HuH-7 (cell line): ENCODE measurements at regions not wholly inside any gene's neighbourhood (a gene's known extent, or its start where the extent isn't known, plus 50 kb on each side); places are given as distances from the start of the nearest gene placed in this dataset.
"Not testable (repeated sequence)": the region's sequence is repeated elsewhere in the genome, so short reads cannot be mapped to it uniquely, and the experiment has no call there.

ENCODE experiments used
- DNase-seq: peaks from one replicate; pipeline ENCODE4 v3.0.0; 2011; ENCODE audit warnings: low spot score

DNA sequence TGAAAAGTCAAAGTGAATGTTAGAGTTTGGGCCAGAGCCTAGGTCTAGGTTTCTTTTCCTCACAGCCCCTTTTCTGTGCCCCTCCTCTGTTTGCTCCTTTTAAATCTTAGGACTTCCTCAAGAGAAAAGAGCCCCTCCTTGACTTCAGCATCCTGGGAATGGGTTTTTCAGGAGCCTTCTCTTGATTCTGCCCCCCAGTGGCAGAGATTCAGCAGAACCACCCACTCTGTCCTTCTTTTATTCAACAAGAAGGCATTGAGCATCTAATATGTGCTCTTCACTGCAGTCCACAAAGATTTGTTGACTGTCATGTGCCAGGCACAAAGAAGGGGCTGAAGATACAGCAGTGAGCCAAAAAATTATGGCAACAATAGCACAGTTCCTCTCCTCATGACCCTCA lies 270.8 kb upstream of the CDH5 start:
- no peak for DNase-seq

DNA sequence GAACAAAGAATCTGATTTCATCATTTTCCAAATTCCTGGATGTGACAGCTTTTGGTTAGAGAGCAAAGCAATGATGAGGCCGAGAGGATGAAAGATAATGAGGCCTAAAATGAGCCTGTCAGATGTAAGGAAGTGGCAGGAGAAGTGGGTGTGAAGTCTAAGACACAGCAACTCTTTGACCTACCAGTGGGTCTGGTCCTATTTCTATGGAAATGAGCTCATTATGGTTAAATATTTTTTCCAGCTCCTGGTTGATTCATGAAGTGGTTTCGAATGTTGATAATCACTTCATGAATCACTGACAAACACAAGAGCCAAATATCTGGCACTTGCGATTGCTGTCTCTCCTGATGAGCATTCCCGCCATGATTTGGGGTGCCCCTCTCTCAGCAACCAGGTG lies 273.3 kb upstream of the CDH5 start:
- no peak for DNase-seq

DNA sequence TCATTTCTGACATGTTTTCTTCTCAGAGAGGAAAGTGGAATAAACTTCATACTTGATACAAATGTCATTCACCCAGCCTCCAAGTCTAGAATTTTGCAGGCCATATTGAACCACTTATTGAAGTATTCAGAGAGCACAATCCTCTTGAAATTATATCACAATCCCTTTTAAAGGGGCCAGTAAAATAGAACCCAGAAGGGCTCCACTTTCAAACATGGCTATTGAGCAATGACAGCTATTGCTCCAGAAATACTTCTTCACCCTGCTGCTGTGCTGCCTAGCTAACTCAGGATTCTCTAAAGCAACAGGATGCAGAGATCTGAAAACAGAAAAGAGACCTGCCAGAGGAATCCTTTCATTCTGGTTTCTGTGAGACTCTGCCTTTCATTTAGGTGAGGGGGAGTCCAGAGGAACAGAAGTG lies 275.0 kb upstream of the CDH5 start:
- no peak for DNase-seq

DNA sequence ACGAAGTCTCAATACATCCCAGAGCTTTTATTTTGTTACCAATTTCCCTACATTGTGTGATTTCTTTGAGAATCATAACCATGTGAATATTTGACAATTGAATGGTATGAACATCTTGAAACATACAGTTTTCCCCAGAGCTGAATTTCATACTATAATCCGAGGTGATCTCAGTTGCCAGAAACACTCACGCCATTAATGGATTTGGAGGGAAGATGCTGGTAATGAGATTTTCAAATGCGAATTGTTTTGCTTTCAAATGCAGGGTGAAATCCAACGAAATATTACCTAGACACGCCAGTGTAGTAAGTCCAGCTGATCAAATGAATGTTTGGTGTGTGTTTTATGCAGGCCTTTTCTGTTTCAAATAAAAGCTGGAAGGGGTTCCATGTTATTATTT lies 277.8 kb upstream of the CDH5 start:
- no peak for DNase-seq

DNA sequence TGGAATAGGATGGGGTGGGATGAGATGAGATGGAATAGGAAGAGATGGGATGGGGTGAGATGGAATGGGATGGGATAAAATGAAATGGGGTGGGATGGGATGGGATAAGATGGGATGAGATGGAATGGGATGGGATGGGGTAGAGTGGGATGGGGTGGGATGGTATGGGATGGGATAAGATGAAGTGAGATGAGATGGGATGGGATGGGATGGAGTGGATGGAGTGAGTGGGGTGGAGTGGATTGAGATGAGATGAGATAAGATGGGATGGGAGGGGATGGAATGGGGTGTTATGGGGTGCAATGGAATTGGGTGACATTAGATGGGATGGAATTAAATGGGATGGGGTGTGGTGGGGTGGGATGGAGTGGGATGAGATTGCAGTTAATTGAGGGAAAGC lies 279.2 kb upstream of the CDH5 start:
- no peak for DNase-seq

DNA sequence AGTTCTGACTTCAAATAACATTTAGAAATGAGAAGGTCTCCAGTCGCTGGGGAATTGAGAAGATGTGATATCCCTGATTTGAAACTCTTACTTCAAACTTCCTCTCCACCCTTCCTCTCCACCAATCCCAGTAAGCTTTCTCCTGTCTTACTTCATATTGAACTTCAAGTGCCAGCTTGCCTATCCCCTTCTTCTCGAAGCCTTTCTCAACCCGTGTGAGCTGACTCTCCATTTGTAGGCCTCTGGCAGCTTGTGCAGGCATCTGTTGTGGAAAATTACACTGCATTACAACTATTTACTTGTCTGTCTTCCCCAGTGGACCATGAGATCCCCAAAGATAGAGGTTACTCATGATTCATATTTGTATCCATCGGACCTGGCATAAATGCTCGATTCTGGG lies 280.8 kb upstream of the CDH5 start:
- DNase-seq: no peak

DNA sequence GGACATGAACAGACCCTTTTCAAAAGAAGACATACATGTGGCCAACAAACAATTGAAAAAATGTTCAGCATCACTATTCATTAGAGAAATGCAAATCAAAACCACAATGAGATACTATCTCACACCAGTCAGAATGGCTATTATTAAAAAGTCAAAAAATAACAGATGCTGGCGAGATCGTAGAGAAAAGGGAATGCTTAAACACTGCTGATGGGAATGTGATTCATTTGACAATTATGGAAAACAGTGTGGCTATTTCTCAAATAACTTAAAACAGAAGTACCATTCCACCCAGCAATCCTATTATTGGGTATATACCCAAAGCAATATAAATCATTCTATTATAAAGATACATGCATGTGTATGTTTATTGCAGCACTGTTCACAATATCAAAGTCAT lies 281.8 kb upstream of the CDH5 start:
- DNase-seq: not testable (repeated sequence)

DNA sequence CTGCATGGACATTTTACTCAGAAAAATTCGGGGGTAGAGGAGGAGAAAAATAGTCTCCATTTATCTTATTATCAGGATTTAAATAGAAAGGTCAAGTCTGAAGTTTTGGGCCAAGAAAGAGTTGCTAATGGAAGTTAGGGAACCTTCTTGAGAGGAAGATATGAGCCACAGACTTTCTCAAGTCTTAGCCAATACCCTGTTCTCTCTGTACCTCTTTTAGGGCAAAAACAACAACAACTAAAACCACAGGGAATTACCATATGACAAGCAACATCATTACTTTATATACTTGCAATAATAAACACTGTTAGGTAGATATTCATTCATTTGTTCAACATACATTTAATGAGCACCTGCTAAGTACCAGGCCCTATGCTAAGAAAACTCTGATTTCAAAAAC lies 282.2 kb upstream of the CDH5 start:
- DNase-seq: no peak

DNA sequence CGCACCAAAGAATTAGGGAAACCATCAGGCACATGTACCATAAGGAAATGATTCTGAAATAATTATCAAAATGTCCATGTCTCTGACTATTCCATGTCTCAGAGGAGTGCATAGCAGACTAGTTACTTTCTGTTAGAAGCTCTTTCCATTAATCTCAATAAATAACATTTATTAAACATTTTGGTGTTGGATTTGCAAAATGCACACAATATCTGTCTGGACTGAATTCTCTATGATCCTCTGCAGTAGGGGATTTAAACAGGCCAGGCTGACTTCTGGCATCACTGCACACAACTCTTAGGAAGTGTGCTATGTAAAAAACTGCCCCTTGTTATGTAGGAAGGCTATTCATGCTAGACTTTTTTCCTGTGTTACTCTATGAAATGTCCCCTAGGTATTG lies 283.3 kb upstream of the CDH5 start:
- DNase-seq: no peak

DNA sequence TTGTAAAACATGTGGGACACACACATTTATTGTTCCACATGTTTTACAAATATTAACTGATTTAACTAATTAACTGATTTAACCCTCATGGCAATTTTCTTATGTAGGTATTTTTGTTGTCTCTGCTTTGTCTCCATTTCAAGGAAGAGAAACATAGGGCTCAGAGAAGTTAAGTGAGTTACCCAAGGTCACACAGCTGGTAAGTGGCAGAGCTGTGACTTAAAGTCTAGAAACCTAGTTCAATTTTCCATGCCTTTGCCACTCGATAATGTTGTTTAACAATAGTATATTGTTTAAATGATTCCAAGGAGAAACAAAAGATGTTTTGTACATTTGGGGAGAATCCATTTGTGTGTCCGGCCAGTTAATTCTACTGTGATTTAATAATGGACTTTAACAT lies 284.1 kb upstream of the CDH5 start:
- DNase-seq: no peak

DNA sequence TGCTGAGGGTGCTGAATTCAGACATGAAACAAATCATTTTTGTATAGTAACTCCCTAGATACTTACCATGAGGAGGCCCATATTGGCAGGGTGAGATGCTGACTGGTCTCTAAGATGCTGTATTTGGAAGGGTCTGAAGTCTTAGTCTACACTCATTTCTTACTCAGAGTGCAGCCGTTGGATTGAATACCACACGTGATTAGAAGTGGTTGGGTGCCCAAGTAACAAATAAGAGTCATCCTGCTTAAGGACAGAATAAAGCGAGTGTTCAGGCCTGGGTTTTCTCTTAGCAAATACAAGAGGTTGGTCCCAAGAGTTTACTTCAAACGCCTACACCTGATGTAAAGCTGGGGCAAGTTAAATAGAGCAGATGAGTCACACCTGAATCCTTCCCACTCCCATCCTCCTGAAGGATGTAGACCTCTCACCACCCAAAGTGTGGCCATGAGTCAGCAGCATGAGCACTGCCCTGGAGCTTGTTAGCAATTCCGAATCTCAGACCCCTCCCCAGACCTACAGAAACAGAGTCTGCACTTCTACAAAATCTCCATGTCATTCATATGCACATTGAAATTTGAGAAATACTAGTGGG lies 284.6 kb upstream of the CDH5 start:
- no peak for DNase-seq

DNA sequence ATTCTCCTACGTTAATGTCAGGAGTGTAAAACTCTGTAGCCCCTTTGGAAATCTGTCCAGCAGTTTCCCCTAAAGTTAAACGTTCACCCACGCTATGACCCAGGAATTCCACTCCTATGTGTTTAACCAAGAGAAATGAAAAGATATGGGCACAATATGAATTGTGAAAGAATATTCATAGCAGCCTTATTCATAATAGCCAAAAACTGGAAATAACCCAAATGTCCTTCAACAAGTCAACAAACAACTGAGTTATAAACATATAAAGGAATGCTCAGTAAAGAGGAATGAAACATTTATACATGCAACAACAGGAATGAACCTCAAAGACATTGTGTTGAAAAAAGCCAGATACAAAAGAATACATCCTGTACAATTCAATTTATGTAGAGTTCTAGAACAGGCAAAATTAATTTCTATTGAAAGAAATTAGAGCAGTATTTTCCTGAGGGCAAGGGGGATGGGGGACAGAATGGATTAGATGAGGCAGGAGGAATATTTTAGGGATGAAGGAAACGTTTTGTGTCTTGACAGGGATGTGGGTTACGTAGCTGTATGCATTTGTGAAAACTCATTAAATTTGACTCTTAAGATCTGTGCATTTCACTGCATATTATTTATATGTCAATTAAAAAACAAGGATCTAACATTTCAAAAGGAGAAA lies 286.7 kb upstream of the CDH5 start:
- no peak for DNase-seq

DNA sequence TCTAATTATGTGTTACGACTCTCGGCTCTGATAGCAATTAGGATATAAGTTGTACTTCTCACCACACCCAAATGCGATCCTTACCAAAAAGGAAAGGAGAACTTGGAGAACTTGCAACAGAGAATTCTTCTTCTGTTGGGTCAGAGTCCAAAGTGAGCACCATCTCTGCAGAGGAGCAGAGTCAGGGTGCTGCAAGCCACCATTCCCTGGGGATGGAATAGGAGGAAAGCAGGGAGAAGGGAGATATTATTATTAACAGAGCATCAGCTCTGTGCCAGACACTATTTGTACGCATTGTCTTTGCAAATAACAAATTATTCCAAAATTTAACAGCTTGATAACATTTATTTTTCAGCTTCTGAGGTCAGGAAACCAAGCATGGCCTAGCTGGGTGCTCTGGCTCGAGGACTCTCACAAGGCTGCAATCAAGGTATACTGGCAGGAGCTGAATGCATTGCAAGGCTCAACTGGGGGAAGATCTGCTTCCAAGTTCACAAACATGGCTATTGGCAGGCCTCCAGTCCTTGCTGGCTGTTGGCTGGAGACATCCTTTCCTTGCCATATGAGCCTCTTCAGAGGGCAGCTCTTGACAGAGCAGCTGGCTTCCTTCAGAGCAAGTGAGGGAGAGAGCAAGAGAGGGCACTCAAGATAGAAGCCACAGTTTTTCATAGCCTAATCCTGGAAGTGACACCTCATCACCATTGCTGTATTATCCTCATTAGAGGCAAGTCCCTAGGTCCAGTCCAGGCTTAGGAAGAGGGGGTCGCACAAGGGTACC lies 296.2 kb upstream of the CDH5 start:
- DNase-seq: no peak

DNA sequence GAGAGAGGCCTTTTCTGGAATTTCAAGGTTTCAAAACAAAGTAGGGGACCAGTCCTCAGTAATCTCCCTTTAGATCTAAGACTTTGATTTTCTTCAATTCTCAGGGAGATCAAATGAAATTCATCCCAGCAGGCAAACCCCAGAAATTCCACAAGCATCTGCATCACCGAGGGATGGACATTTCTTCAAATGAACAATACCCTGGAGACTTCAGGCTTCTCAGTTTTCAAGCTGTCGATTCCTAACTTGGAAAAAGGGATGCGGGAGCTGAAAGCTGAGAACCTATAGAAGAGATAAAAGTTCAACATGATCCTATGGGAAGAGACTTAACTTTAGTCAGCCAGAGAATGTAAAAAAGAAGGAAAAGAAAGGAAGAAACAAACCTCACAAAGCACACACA lies 296.9 kb upstream of the CDH5 start:
- no peak for DNase-seq

DNA sequence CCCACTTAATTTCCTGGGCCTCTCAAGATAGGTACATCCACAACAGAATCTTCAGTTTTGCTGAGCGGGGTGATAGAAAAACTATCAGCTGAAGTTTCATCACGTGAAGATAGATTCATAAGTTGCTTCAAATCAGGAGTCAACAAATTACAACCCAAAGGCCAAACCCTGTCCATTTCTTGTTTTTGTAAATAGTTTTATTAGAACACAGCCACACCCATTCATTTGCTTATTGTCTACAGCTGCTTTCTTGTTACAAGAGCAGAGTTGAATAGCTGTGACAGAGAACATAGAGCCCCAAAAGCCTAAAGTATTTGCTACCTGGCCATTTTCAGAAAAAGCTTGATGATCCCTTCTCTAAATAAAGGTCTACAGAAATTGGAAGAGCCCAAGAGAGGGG lies 300.1 kb upstream of the CDH5 start:
- DNase-seq: no peak

DNA sequence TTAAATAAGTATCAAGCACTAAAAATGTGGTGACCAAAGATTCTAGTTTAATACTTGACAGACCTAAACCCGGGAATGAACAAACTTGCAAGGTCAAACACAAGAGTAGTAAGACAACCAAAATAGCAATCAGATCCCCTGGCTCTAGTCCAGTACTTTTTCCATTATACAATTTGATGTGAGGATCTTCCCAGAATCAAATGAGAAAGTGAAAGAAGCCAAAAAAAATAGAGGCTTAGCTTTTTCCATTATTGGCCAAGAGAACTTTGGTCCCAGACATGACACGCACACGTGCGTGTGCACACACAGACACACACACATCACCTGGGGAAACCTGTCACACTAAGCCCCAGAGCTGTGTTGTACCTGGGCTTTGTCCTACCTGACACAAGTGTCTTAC lies 300.6 kb upstream of the CDH5 start:
- DNase-seq: no peak

DNA sequence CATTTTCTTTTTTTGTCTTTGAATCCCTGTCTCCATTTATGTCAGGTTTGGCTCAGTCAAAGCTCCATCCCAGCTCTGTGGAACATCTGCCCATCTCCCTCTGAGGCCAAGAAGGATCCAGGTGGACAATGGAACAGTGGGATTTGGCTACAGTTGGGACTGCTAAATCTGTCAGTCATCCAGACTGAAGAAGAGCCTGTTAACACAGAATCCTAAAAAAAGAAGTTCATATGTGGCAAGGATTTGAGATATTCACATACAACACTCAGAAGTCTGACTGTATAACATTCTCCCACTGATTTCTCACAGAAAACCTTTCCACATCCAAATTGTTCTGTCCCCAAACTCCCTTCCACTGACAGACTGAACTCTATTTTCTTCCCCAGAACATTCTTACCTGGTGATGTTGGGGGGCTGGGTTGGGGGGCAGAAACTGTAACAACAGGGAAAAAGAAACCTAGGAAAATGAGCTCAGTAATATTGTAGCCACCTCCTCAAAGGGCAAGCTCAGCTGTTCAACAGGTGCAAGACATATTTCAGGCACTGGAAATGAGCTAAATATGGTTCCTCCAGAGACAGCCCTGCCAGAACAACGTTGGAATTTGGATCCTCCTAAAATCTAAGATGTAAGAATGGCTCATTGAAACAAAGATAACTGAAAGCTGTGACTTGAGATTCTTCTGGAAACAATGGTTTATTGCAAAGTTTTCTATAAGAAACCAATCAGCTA lies 301.5 kb upstream of the CDH5 start:
- DNase-seq: no peak

DNA sequence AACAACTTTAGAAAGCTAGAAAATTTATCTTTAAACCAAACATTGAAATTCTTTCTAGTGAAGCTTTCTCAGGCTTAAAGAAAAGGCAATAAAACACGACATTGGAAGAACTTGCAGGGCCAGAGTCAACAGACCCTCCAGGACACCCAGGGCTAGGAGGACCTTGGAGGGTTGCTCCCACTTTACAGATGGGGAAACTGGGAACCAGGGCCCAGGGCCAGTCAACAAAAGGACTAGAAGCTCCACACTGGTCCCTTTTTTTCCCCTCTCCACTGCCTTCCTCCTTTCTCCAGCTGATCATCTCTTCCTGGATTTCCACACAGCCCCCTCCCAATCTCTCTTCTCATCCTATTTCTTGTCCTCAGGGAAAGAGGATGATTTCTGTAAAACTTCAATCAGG lies 307.7 kb upstream of the CDH5 start:
- no peak for DNase-seq

DNA sequence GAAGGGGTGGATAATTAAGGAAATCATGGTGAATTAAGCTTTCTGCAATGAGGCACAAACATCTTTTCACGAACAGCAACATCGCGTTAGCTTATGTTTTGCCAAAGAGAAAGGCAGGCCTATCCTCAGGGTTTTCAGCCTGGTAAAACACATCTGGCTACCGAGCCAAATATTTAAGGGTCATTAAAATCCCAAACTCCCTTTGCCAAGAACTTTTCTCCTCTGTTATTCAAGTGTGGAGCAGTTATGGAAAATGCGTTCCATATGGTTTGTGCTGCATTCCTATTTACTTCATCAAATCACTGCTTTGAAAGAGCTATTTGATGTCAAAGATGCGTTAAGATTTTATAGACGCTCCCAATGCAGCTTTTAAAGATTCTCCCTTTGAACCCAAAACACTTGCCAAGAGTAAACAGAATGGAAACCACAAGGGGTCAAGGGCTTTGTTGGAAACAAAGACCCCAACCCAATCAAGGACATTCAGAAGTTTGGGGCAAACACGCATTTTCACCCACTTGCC lies 308.3 kb upstream of the CDH5 start:
- no peak for DNase-seq

DNA sequence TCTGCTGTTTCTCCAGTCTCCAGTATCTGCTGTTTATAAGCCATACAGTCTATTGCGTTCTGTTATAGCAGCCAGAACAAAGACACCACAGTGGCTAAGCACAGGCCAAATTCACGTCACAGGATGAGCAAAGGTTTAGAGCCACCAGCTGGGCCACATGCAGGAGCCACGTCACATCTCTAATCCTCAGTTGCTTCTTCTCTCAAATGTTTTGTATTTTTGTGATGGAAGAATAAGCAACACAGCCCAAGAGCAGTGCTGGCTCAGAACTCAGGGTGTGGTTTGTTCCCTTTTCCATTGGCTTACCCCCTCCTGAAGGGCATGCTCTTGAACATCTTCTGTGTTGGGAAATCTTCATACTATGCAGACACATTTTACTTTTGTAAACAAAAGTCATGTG lies 309.4 kb upstream of the CDH5 start:
- no peak for DNase-seq

DNA sequence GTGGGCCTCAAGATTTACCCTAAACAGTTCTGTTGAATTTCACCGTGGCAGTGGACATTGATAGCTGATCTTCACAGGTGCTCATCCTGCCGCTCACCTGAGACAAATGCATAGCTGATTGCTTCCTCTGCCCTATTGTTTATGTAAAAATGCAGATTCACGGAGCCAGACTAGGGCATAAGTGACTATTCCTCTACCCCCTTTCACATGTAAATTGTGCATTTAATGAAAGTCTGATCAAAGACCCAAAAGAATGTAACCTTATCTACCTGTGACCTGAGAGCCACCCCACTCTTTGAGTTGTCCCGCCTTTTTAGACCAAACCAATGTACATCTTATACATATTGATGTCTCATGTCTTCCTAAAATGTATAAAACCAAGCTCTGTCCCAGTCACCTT lies 312.4 kb upstream of the CDH5 start:
- DNase-seq: no peak

DNA sequence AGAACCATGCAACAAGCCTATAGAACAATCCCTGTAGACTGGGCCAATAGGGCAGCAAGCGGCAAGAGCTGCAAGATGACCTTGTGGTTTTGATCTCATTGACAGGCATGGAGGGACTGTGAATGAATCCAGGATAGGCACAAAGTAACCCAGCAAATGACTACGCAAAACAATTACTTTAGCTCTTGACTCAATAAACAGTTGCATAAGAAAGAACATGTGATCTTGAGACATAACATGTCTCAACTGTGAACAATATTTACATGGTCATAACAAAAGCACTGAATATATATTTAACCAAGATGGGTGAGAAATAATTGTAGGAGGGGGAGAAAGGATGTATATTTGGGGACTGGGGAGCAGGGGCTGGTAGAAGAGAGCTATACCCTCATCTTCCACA lies 313.7 kb upstream of the CDH5 start:
- no peak for DNase-seq

DNA sequence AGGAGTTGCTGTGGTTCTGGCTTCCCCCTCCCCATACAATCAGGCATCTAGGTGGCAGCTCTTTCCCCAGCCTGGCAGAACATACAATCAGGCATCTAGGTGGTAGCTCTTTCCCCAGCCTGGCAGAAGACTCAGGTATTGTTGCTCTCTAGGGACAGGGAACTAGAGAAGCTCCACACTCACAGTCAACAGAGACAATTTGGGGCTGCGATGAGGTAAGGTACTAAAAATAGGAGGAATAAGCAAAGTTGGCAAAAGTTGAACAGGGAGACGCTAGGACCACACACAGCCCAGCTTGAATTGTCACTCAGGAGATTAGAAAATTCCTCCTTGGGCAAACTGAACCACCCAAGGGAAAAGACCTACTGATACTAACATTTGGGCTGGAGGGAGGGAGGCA lies 315.5 kb upstream of the CDH5 start:
- DNase-seq: no peak
